Effector memory CD8-positive, alpha-beta T cell (primary cell): ENCODE measurements at regions not wholly inside any gene's neighbourhood (a gene's known extent, or its start where the extent isn't known, plus 50 kb on each side); places are given as distances from the start of the nearest gene placed in this dataset.

ENCODE experiments used
- ATAC-seq: fragments of 150-1000 bp; cut with Tn5 transposase; replicated peaks from 2 replicates; pipeline ENCODE4 v1.10.0; 2021; ENCODE audit warnings: mild to moderate bottlenecking, moderate library complexity
- DNase-seq, 3 experiments: peaks; one replicate each; pipeline ENCODE4 v3.0.0; 2021
- H3K27ac Mint-ChIP-seq, 2 donors: one replicate each; pipeline ENCODE4 v1.8.0; 2022; ENCODE audit warnings: mild to moderate bottlenecking in 2 of 2, mixed read lengths in 2 of 2, moderate library complexity in 2 of 2
- H3K27me3 Mint-ChIP-seq, 2 donors: one replicate each; pipeline ENCODE4 v1.8.0; 2022; ENCODE audit warnings: mixed read lengths in 2 of 2
- H3K36me3 Mint-ChIP-seq: one replicate; pipeline ENCODE4 v1.8.0; 2022; ENCODE audit warnings: mild to moderate bottlenecking, moderate library complexity, mixed read lengths; ENCODE audit not compliant: insufficient read depth
- H3K4me1 Mint-ChIP-seq, 2 donors: one replicate each; pipeline ENCODE4 v1.8.0; 2022; ENCODE audit warnings: low read depth in 2 of 2, mixed read lengths in 2 of 2
- H3K4me3 Mint-ChIP-seq, 2 donors: one replicate each; pipeline ENCODE4 v1.8.0; 2022; ENCODE audit warnings: mild to moderate bottlenecking in 2 of 2, mixed read lengths in 2 of 2, moderate library complexity in 2 of 2
- H3K9me3 Mint-ChIP-seq, 2 donors: one replicate each; pipeline ENCODE4 v1.8.0; 2022; ENCODE audit warnings: mixed read lengths in 2 of 2

DNA sequence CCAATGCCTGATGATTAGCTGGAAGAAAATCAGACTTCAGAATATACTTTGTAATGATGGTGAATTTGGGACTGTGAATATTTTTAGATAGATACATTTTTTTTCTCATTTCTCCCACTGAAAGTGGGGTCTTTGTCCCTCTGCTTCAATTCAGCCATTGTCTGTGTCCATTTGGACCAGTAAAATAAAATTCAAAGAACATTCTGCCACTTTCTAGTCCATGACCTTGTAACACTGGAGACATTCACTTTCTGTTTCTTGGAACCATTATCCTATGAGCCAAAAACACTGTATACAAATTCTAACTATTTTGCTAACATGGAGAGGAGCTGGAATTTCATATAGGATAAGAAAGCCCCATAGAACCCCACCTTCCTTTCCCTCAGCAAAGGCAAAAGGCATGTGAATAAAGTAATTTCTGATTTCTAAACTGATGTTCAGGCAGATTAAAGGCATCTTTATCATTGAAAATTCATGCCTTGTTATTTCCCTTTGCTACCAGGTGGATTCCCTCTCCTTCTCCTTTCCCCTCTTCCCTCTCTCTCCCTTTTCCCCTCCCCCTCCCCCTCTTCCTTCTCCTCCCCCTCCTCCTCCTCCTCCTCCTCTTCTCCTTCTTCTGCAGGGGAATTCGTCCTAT lies 2010.4 kb upstream of the LRRTM1 start:
- no peaks in the 10 kb centered on the region for H3K4me1 Mint-ChIP-seq
- no peak for DNase-seq
- no peak overlapping the region for H3K4me3 Mint-ChIP-seq
- ATAC-seq = no peak
- no peak overlapping the region for H3K27ac Mint-ChIP-seq
- H3K27me3 Mint-ChIP-seq = no peaks in the 10 kb centered on the region
- H3K36me3 Mint-ChIP-seq = peaks cover 2% of the 10 kb centered on the region
- peaks cover under 1 to 4% of the 10 kb centered on the region in 2 donors for H3K9me3 Mint-ChIP-seq

DNA sequence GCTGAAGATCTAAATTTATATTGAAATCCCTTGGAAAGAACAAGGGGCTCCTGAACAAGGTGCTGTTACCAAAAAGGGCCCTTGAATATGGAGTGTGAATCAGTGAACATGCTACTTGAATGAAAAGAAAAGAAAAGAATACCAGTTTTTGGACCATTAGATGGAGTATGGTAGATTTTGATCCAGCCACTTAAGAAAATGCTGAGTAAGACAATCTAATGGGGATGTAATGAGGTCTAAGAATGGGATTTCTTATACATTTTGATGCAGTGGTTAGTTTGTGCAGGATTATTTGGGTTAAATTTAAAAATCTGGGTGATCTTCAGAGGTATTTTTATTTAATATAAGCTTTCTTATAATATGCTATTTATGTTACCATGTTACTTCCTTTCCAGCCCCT lies 2003.0 kb upstream of the LRRTM1 start:
- Mint-ChIP-seq H3K36me3 (peaks cover 2% of the 10 kb centered on the region), H3K4me3 (no peak overlapping the region), H3K4me1 (no peaks in the 10 kb centered on the region), H3K27ac (no peak overlapping the region), H3K27me3 (no peaks in the 10 kb centered on the region), H3K9me3 (peaks cover 0 to 5% of the 10 kb centered on the region in 2 donors)
- ATAC-seq (no peak), DNase-seq (no peak)

DNA sequence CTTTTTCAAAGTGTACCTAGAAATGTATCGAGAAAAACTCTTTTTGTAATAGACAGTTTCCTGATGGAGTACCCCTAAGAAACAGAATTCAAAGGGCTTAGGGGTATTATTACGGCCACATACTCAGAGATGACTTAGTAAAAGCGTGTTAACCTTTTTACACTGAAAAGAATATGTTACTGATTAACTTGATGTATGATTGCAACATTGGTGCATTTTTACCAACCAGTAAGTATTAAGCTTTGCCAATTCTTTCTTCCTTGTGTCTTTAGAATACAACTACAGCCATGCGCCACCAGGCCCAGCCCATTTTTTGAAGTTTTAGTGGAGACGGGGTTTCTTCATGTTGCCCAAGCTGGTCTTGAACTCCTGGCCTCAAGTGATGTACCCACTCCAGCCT lies 1997.0 kb upstream of the LRRTM1 start:
- H3K4me3 Mint-ChIP-seq = no peak overlapping the region
- peaks cover 10 to 14% of the 10 kb centered on the region in 2 donors for H3K9me3 Mint-ChIP-seq
- H3K4me1 Mint-ChIP-seq = no peaks in the 10 kb centered on the region
- H3K27ac Mint-ChIP-seq = no peak overlapping the region
- no peaks in the 10 kb centered on the region for H3K27me3 Mint-ChIP-seq
- DNase-seq (no peak), ATAC-seq (no peak)
- H3K36me3 Mint-ChIP-seq = no peaks in the 10 kb centered on the region

DNA sequence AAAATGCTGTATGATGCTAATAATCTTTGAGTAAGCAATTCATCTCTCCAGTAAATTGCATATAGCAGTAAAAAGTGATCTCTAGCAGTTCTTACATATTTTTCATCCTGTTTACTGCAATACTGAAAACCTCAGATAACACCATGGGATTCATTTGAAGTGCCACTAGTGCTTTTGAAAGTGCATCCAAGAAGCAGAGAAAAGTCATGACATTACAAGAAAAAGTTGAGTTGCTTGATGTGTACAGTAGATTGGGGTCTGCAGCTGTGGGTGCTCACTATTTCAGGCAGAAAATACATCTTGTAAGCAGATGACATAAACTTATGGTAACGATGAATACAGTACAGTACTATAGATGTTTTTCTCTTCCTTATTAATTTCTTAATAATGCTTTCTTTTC lies 1984.9 kb upstream of the LRRTM1 start:
- ATAC-seq (no peak), DNase-seq (no peak)
- no peak overlapping the region for H3K4me3 Mint-ChIP-seq
- no peaks in the 10 kb centered on the region for H3K36me3 Mint-ChIP-seq
- H3K9me3 Mint-ChIP-seq = peaks cover 9 to 11% of the 10 kb centered on the region in 2 donors
- H3K27me3 Mint-ChIP-seq = no peaks in the 10 kb centered on the region
- H3K4me1 Mint-ChIP-seq = no peaks in the 10 kb centered on the region
- H3K27ac Mint-ChIP-seq = no peak overlapping the region

DNA sequence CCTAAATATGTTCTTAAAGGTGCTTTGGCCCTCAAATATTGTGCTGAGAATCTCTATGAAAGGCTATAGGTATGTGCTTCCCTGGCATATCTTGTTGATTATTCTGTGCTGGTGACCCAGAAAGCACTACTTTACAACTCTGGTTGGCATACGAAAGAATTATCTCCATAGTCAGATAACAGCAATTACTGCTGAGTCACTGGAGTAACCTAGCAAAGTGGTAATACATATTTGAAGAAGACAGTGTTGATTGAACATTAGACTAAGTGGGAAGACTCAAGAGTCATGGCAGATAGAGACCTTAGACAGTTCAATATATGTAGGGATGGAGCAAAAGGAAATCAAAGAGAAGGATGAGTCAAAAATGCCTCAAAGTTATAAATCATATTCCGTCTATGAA lies 1978.5 kb upstream of the LRRTM1 start:
- Mint-ChIP-seq H3K4me3 (no peak overlapping the region), H3K27ac (no peak overlapping the region), H3K4me1 (no peaks in the 10 kb centered on the region), H3K27me3 (no peaks in the 10 kb centered on the region), H3K9me3 (peaks cover 14 to 17% of the 10 kb centered on the region in 2 donors), H3K36me3 (no peaks in the 10 kb centered on the region)
- DNase-seq (no peak), ATAC-seq (no peak)

DNA sequence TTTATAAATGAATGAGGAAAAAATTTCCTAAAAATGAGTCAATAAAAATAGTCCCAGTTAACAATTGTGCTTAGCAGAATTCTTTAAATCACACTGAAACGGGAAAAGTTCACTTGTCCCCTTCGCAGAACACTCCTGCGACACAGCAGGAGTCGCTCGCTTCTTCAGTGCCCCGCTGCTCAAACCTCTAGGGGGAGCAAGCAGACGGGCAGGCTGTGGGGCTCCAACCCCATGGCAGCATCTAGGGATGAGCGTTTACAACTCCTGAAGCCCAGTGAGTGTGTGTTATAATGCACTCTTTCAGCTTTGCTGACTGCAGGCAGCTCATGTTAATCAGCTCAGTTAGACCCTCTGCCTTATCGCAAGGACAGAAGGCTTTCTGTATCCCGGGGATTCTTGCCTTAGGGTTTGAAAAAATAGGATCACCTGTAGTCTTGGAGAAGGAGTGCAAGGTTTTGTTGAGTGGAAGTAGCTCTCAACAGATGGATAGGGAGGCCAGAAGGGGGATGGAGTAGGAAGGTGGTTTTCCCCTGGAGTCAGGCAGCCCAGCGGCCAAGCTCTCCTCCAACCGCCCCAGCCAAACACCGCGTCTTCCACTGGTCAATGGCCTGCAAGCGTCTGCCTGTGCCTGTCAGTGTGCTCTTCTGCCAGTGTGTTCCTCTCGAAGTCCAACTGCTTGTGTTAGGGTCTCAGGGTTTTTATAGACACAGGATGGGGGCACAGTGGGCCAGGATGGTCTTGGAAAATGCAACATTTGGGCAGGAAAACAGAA lies 1977.7 kb upstream of the LRRTM1 start:
- DNase-seq (no peak), ATAC-seq (no peak)
- H3K27me3 Mint-ChIP-seq = no peaks in the 10 kb centered on the region
- no peaks in the 10 kb centered on the region for H3K36me3 Mint-ChIP-seq
- no peak overlapping the region for H3K27ac Mint-ChIP-seq
- peaks cover 12 to 15% of the 10 kb centered on the region in 2 donors for H3K9me3 Mint-ChIP-seq
- no peak overlapping the region for H3K4me3 Mint-ChIP-seq
- no peaks in the 10 kb centered on the region for H3K4me1 Mint-ChIP-seq

DNA sequence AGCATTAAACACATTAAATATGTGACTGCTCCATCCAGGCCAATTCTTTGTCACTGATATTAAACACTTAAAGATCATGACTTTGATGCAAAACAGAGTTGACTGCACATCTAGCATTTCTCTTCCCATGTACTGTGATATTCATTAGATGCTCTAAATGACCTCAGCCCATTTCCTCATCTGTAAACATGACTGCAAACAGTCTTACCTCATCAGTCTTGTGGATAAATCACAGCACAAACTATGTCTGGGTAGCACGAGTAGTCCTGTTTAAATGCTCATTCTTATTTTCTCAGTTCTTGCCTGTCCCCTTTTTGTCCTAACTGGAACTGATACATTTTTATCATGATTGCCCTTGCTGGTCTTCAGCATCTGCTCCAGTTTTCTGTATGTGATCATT lies 1974.8 kb upstream of the LRRTM1 start:
- peaks cover 16 to 25% of the 10 kb centered on the region in 2 donors for H3K9me3 Mint-ChIP-seq
- no peaks in the 10 kb centered on the region for H3K27me3 Mint-ChIP-seq
- H3K27ac Mint-ChIP-seq = no peak overlapping the region
- ATAC-seq = no peak
- H3K4me1 Mint-ChIP-seq = no peaks in the 10 kb centered on the region
- no peak for DNase-seq
- no peaks in the 10 kb centered on the region for H3K36me3 Mint-ChIP-seq
- H3K4me3 Mint-ChIP-seq = no peak overlapping the region

DNA sequence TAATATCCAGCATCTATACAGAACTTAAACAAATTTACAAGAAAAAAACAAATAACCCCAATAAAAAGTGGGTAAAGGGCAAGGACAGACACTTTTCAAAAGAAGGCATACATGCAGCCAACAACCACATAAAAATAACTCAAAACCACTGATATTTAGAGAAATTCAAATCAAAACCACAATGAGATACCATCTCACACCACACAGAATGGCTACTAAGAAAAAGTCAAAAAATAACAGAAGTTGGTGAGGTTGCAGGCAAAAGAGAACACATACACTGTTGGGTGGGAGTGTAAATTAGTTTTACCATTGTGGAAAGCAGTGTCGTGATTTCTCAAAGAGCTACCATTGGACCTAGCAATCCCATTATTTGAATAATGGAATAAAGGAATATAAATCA lies 1973.9 kb upstream of the LRRTM1 start:
- ATAC-seq (no peak), DNase-seq (no peak)
- Mint-ChIP-seq H3K4me1 (no peaks in the 10 kb centered on the region), H3K4me3 (no peak overlapping the region), H3K36me3 (no peaks in the 10 kb centered on the region), H3K9me3 (peaks cover 18 to 25% of the 10 kb centered on the region in 2 donors), H3K27me3 (no peaks in the 10 kb centered on the region), H3K27ac (no peak overlapping the region)

DNA sequence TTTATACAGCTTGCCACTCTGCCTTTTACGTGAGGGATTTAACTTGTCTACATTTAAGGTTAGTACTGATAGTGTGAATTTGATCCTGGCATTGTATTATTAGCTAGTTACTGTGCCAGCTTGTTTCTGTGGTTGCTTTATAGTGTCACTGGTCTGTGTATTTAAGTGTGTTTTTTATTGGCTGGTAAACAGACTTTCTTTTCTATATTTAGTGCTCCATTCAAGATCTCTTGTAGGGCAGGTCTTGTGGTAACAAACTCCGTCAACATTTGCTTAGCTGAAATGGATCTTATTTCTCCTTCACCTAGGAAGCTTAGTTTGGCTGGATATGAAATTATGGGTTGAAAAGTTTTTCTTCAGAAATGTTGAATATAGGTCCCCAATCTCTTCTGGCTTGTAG lies 1971.0 kb upstream of the LRRTM1 start:
- no peak for ATAC-seq
- no peaks in the 10 kb centered on the region for H3K27me3 Mint-ChIP-seq
- no peak for DNase-seq
- H3K9me3 Mint-ChIP-seq = peaks cover 16 to 18% of the 10 kb centered on the region in 2 donors
- no peaks in the 10 kb centered on the region for H3K36me3 Mint-ChIP-seq
- no peaks in the 10 kb centered on the region for H3K4me1 Mint-ChIP-seq
- no peak overlapping the region for H3K4me3 Mint-ChIP-seq
- no peak overlapping the region for H3K27ac Mint-ChIP-seq

DNA sequence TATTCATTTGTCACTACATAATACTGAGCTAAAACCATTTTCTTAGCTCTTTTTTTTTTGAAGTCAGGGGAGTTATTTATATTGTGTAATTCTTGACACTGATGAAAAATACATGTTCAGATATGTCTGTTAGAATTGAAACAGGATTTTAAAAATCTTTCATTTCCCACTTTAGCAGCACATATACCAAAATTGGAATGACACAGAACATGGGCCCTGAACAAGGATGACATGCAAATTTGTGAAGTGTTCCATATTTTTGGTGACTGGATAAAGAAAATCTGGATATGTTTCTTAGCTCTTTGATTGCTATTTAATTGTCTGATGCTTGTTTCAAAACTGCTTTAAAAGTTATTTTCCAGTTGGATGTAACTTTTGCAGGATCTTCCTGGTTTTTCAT lies 1963.9 kb upstream of the LRRTM1 start:
- H3K27ac Mint-ChIP-seq = no peak overlapping the region
- no peak overlapping the region for H3K4me3 Mint-ChIP-seq
- no peak for ATAC-seq
- H3K9me3 Mint-ChIP-seq = peaks cover 4 to 20% of the 10 kb centered on the region in 2 donors
- no peaks in the 10 kb centered on the region for H3K4me1 Mint-ChIP-seq
- DNase-seq = no peak
- no peaks in the 10 kb centered on the region for H3K36me3 Mint-ChIP-seq
- no peaks in the 10 kb centered on the region for H3K27me3 Mint-ChIP-seq

DNA sequence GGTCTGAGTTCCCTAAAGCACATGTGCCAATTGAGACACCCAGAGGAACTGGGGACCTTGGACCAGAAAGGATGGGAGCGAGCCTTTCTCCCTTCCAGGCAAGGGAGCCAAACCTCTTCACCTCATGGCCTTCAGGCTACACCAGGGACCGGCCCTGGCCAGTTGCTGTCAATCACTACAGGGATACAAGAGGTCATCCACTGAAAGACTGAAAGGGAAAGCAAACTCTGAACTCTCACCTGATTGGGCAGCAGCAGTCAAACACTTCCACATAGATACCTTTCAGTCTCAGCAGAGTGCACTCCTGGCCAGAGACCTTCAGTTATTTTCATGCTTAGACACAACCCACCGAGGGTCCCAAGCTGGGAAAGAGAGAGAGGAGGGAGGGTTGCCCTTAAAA lies 1956.0 kb upstream of the LRRTM1 start:
- H3K4me1 Mint-ChIP-seq = no peaks in the 10 kb centered on the region
- peaks cover 3% of the 10 kb centered on the region for H3K36me3 Mint-ChIP-seq
- no peak overlapping the region for H3K27ac Mint-ChIP-seq
- no peaks in the 10 kb centered on the region for H3K27me3 Mint-ChIP-seq
- no peak for DNase-seq
- H3K9me3 Mint-ChIP-seq = peaks cover 13 to 44% of the 10 kb centered on the region in 2 donors
- H3K4me3 Mint-ChIP-seq = no peak overlapping the region
- ATAC-seq = no peak

DNA sequence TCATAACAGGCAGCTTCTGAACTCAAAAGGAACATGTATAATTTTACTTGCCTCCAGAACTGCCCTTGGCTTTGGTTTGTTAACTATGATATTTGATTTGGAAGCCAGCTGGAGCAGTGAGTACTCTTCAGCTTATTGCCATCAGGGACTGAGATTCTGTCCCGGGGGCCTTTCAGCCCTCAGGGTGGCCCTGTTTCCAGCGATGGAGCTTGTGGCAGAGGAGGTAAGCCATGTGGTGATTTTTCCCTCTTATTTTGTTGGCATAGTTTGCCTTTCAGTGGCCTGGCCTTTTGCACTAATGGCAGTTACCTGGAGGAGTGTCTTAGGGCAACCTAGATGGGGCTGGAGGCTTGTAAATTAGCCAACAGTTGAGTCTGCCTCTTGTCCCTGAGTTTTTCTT lies 1955.0 kb upstream of the LRRTM1 start:
- no peak for ATAC-seq
- H3K4me1 Mint-ChIP-seq = no peaks in the 10 kb centered on the region
- H3K27me3 Mint-ChIP-seq = no peaks in the 10 kb centered on the region

DNA sequence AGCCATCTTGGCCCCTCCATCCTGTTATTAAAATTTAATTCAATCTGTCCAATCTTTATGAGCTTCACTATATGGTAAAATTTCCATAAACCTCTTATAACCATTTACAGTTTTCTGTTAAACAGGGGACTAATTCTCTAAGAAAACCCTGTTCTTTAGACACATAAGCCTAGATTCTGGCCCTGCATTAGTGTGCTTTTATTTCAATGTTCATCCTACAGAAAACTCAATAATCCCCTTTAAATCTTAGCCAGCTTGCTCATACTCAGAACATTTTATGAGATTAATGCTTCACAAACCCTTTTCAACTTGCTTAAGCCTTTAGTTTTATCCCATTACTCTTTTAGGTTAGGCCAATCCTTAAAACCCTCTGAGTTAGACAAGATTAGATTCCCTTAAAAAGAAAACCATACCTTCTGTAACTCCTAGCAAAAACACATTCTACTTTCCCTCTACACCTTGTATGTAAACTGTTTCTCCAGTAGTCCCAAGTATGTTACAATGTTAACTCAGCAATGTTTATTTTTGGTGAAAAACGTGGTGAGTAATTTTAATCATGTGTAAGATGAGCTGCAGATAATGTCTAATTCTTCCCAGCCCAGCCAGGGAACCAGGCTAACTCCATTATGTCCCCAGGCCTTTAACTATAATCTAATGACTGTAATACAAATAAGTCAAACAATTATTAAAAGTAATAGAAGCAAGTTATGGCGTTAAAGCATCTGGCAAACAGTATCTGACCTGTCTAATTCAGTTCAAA lies 1953.4 kb upstream of the LRRTM1 start:
- DNase-seq (no peak), ATAC-seq (no peak)
- peaks cover 18 to 58% of the 10 kb centered on the region in 2 donors for H3K9me3 Mint-ChIP-seq
- H3K36me3 Mint-ChIP-seq = peaks cover 3% of the 10 kb centered on the region
- no peaks in the 10 kb centered on the region for H3K4me1 Mint-ChIP-seq
- H3K27me3 Mint-ChIP-seq = no peaks in the 10 kb centered on the region
- H3K4me3 Mint-ChIP-seq = no peak overlapping the region
- H3K27ac Mint-ChIP-seq = no peak overlapping the region

More for the DNA sequence above, 1955.0 kb upstream of the LRRTM1 start:
- no peak for DNase-seq
- peaks cover 13 to 46% of the 10 kb centered on the region in 2 donors for H3K9me3 Mint-ChIP-seq
- H3K4me3 Mint-ChIP-seq = no peak overlapping the region
- no peak overlapping the region for H3K27ac Mint-ChIP-seq
- peaks cover 3% of the 10 kb centered on the region for H3K36me3 Mint-ChIP-seq
